T1000 (cell line): ENCODE measurements at regions not wholly inside any gene's neighbourhood (a gene's known extent, or its start where the extent isn't known, plus 50 kb on each side); places are given as distances from the start of the nearest gene placed in this dataset.
A peak's percentile ranks its signal among the peaks of the same experiment; 100 is the strongest.
"Not testable (repeated sequence)": the region's sequence is repeated elsewhere in the genome, so short reads cannot be mapped to it uniquely, and the experiment has no call there.

Source experiments
- DNase-seq: peaks from one replicate; lab custom pipeline; 2025; ENCODE audit warnings: mixed read lengths; lab: John Stamatoyannopoulos, UW

DNA sequence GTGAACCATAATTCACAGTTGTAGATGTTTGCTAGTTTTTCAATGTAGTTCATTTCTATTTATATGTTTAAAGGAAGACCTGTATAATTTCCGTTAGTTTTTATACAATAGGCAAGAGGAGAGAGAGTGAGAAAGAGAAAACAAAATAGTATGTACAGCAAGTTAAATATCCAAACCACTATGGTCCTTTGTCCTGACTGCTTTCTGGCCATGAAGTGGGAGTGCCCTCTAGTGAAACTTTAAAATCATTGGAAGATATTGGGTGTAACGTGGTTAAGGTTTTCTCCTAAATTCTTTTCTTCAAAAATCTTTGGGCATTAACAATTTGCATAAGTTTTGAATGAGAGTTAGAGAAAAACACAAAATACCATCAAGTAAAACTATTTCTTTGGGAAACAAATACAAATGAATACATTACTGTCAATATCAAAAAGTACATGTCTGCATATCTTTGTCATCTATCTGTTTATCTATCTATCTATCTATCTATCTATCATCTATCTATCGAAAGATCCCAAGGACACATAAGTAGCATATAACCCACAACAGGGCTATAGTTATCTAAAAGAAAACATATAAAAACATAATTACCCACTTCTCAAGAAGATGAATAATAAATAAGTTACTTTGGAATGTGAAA, 534.6 kb upstream of the ATP11B start:
- no peak for DNase-seq

DNA sequence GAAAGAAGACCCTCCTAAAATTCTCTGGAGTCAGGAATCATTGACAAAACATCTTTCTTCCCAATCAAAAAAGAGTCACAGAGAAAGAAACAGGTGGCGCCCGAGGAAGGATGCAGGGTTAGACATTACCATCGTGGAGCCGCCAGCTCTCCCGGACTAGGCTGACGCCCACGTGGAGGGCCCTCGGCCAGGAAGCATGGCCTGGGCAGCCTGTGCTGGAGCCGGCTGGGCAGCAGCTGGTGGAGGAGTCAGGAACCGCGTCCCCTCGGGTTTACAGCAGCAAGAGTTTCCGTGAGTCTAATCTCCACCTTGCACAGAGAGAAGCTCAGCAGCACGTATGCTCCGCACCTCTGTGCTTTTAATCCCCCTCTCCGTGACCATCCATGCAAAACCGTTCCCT, 533.7 kb upstream of the ATP11B start:
- no peak for DNase-seq

DNA sequence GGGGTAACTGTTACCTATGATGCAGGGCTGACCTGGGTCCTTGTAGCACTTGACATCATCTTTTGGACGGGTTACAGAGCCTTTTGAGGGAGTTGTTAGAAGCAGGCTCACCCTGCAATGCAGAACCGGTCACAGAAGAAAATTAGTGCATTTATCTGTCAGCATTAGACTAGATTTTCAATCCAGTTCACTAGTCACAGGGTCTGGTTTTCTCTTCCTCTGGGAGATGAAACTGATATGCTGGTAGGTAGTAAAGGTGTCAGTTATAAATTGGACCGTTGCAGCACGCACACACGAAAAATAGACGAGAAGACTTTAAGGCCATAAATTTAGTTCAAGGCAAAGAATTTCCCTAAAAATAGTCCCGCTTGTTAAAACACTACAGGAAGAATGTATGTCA, 532.3 kb upstream of the ATP11B start:
- no peak for DNase-seq

DNA sequence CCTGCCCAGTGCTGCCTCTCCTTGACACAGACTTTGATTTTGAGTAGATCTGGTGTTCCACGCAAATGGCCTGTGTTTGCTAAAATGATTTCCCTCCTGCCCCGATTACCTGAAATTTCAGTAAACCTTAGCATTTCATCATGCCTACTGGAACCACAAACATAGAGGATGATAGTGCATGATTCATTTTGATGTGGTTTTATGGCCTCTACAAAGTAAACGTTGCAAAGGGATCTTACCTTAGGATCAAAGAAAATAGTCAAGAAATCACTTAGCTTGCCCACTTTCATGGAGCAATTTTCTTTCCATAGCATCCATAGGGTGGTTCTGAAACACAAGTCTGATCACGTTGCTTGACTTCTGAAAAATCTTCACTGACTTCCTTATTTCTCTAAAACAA, 524.6 kb upstream of the ATP11B start:
- no peak for DNase-seq

DNA sequence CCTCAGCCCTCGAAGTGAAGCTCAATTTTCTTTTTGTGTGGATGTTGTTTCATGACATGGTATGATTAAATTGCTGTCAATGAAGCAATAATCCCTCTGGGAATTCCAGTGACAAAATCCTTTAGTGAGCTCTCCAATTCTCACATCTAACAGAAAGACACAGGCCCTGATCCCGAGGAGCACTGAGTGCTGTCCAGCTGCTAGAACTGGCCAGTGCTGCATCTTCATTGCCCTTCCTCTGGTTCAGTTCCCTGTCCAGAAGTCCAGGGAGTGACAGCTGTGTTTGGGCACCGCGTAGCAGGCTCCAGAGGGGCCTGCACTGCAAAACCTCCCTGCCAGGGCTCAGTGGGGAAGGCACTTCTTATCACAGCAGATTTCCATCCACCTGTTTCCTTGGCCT, 516.8 kb upstream of the ATP11B start:
- DNase-seq: no peak

DNA sequence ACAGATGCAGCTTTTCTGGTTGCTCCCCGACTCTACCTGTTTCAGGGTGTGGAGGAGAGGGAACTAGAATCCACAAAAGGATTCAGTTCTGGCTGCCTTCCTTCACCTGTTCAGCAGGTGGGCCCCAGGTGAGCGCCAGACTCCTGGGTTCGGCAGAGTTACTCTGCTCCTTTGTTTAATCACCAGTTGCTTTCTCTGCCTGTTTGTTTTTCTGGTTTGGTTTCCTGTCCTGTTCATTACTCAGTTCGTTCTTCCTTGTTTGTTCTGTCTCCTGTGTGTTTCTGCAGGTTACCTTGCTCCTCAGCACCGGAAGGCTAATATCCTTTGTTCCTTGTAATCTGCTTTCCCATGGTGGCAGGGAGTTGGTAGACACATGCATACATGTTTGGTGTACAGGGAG, 508.5 kb upstream of the ATP11B start:
- no peak for DNase-seq

DNA sequence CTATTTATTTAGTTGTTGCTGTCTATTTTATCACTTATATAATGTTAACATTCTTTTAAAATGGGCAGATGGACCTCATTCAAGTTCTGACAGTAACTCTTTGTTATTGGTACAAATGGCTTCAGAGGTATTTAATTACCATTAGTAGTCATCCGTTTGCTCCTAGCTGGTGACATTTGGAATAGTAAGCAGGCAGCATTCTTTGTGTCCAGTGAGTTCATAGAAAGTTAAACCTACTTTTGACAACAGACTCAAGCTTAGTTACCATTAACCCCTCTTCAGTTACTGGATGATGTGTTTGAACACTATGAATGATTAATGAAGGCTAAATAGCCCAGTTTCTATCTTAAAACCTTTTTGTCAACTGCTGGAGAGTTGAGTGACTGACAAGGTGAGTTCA, 500.7 kb upstream of the ATP11B start:
- DNase-seq: no peak

DNA sequence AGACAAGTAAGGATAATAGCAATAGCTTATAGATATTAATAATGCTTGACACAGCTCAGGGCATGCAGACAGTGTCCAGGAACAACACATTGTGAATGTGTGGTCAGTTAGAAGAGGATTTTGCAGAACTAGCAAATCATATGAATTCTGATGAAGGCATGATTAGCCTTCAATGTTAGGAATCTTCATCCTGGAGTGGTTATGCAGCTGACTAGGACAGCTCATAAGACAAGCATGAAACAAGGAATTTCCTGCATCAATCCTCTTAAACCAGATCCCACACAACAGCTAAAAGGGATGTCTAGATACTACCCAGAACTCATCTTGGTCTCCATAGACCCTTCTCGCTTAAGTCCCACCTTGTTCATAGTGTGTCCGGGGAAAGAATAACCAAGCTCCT, 499.0 kb upstream of the ATP11B start:
- DNase-seq: no peak

DNA sequence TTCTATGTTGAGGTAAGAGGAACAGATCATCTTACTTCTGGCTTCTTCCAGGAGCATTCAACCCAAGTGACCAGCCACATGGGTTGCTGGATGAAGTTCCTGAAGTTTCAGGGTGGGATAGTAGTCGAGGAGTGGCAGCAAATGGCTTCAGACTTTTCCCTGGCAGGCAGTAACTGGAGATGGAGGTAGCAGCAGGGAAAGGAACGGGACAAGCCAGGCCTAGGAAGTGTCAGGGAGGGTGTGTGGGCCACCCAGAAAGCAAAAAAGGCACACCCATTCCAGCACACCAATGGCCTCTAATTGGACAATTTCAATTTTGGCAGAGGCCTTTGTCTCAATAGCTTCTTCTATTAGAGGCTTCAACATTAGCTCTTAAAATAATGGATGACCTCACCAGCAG, 498.6 kb upstream of the ATP11B start:
- no peak for DNase-seq

DNA sequence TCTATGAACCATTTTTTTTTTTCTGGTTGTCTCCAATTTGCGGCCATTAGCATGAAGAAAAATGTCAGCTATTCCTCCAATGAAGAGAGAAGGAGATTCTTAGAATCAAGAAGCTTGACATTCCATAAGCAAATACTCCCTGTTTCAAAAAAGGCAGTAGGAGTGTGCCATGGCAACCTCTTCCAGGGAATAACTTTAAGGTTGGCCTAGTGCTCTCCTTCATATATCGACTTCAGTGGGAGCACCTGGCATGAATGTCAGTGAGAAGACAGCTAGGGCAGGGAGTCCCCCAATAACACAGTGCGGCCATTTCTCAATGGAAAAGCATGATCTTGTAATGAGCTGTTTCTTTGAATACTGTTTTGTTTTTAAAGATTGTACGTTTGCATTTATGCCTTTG, 493.0 kb upstream of the ATP11B start:
- DNase-seq: no peak

DNA sequence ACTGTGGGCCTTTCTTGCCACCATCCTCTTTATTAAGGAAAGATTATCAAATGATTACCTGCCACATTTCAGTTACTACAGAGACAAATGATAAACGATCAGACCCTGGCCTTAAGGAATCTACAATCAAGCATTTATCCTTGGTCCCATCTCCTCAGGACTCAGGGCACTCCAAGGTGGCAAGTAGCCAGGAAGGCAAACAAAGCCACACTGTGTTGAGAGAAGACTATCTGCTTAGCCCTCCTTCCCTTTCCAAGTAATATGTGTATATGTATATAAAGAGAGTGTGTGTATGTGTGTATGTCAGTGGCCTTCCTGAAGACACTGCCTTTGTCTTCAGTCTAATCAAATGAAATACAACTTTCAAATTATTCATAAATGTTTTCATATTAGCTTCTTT, 490.1 kb upstream of the ATP11B start:
- no peak for DNase-seq

DNA sequence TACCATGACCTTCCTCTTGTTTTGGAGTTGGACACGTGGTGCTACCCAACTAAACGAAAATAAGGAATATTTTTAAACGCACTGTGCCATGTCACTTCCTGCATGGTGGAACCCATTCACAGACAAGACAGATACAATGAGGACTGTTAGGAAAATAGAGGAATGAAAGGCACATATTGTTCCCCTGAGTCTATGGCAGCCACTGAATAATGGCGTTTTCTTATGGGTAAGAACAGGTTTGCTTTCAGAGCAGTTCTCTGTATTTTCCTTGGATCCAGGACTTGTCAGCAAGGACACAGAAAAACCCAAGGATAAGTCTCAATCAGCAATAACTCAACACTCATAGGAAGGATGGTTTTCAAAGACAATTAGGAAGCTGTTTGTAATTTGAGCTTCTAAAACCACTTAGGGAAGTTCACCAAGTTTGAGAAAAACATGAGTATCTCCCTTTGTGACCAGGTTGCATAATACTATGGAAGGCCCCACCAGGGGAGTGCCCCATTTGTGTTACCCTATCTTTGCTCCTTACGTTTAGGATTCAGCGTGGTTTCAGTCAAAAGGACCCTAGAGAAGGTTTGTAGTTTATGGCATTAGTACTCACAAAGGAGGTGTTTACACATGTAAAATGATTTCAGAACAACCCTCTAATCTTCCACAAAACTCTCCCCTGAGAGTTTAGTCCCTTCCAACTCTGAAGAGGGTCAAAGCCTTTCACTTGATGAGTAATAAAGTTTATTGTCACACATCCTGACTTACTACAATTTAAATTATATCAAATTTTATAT, 487.2 kb upstream of the ATP11B start:
- no peak for DNase-seq

DNA sequence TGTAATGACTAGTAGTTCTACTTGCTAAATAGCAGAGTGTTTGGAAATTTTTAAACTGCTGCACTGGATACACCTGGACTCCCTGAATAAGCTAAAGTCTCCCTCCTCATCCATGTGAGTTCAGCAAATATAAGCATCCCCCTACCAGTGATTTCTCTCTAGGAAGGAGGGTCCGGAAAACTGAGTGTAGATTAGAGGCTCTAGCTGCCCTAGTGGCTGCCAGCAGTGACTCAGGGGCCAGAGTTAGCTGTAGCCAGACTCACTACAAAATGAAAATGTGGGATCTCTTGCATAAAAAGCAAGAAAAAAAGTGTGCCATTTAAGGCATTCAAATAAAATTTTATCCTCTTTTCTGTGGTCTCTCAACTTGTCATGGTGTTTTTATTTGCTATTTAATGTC, 485.0 kb upstream of the ATP11B start:
- no peak for DNase-seq

DNA sequence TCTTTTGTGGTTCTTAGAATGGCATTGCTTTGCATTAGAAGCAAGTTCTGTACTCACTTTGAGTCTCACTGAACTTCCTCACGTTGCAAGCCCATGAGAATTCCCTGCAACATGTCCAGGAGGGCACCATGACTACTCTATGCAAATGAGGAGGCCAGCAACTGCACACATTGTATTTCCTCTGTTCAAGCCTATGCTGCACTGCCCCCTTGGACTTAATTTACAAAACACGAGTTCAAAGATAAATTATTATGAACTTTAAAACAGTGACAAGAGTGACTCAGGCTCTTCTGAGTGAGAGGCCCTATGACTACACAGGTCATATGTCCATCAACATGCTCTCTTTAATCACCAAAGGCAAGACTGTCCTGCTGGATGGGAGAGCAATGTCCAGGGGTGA, 484.2 kb upstream of the ATP11B start:
- no peak for DNase-seq

DNA sequence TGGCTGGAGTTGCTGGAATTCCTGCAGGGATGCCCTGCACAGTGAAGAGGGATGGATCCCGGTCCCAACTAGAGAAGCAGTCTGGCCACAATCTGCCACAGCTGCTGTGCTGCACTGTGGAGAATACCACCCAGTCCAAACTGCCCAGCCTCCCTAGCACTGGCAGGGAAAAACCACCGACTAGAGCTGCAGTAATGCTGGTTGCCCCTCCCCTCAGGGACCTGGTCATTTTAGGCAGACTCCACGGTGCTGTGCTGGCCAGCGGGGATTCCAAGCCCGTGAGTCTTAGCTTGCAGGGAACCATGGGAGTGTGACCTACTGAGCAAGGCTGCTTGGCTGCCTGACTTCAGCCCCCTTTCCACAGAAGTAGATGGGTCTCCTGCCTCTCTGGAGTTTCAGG, 478.0 kb upstream of the ATP11B start:
- no peak for DNase-seq

DNA sequence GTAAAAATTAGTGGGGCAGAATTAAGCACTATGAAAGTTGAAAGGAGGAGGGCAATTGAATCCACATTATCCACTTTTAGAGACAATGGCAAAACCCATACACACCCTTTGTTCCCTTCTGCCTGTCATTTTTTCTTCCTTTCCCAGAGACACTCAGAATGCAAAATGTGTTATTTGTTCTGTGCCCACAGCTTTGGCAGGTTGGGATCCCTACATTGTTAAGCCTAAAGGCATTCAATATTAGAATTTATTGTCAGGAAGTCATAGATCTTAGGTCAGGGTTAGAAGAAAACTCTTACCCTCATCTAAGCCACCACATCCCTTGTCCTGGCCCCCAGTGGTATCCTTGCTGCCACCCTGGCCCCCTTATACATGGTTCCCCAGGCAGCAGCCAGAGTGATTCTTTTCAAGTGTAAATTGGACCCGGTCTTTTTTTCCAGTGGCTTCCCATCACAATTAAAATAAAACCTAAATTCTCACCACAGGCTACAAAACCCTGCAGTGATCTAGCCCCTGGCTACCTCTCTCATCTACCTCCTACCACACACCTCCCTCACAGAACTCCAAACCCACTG, 470.1 kb upstream of the ATP11B start:
- DNase-seq: no peak

DNA sequence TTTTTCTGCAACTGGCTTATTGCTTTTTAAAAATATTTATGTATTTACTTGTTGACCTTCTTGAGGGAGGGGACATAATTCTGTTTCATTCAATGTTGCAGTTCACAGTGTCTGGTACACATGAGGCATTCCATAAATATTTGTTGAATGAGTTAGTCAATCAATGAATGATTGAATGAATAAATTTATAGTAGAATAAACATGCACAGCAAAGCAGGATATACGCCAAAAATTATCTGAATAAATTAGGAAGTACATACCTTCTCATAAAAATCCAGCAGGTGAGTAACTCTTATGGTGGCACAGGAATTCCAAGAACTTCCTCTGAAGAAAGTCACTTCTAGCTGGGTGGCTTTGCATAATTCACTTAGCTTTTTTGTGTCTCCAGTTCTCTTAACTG, 469.4 kb upstream of the ATP11B start:
- no peak for DNase-seq

DNA sequence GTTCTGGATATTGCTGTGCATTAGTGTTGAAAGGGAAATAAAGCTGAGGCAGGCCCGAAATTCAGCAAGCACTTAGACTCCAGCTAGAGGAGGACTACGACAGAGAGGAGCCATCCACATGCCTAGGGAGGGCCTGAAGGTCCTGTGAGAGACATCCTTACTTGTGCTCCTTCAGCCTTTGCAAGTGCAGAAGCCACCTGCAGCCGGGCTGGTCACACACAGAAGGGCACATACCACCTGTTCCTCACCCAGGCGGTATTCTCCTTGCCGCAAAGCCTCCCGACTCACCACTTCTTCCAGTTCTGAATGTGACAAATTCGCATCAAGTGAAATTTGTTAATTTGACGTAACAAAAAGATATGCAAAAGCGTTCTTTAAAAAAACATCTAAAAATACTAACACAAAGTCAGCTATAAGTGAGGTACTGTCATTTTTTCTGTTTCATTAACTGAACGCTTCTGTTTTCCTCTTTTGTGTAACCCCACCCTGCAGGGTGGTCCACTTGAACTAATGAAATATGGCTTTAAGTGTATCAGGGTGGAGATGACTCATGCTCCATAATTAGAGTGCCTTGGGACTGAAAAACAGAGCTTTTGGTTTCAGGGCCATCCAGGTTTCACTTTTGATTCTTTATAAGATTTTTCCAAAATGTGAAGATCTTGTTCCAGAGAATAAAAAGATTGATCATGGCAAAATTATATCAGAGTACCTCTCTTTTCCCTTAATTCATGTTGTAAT, 467.9 kb upstream of the ATP11B start:
- DNase-seq: no peak

DNA sequence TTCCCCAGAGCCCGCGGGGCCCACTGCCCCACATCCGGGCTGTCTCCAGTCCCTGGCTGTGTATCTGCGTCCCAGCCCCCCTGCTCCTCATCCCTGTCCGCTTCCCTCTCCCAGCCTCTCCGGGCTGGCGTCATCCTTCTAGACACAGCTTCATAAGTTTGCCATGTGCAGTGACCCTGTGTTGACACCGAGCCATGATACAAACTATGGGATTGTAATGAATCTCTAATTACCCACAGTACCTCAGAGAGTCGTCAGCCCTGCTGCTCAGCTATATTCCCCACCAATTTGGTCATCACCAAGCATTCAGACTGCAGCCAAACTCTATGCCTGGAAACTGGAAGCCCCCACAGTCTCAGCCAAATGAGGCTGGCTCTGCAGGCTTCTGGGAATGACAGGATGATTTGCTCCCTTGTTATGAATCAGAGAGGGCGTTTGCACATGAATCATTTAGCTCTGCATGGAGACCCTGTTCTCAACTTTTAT, 466.1 kb upstream of the ATP11B start:
- DNase-seq: peak; percentile 37

DNA sequence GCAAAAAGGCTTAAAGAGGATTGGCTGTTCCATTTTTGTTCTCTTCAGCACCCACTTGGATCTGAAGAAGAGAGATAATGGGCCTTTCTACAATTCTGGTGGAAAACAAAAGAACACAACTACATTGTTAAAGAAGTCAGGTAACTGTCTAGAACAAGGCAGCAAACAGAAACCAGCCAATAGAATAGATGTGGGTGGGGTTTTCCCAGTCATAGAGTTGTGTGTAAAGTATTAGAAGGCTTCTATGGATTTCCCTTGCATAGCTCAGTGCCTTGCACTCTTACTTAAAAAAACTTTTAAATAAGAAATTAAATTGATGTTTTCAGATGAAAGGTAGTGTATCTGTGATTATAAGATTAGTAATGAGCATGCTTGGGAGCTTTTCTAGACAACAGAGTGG, 462.7 kb upstream of the ATP11B start:
- DNase-seq: no peak

DNA sequence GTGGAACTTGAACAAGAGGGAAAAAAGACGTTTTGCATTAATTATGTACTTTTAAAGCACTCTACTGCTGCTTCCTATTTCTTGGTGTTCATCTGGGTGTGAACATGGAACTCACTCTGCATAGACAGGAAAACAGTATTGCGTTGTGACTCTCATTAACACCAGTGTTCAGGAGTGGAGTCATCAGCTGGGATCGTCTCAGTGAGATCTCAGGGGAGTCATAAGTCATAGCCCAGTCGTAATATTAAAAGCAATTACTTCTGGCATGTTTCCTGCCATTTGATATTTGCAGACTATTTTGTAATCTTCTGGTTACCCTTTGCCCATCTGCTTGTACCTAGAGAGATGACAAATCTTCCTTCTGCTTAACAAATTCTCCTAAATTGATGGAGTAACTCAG, 462.0 kb upstream of the ATP11B start:
- no peak for DNase-seq

DNA sequence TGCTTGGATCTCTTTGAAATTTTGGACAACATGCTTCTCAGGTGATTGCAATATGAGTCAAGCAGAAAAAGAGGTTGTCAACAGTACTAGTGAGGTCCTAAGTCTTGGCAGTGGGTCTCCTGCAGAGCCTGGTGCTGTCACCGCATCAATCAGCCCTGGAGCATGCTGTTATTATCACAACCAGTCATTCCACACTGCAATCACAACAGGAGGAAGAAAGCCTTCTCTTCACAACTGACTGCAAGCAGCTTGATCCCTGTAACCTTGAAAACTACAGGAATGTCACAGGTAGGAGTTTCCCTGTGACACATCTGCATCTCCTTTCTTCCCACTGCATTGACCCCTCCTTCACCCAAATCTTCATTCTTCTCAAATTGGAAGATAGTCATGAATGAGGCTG, 451.1 kb upstream of the ATP11B start:
- no peak for DNase-seq

DNA sequence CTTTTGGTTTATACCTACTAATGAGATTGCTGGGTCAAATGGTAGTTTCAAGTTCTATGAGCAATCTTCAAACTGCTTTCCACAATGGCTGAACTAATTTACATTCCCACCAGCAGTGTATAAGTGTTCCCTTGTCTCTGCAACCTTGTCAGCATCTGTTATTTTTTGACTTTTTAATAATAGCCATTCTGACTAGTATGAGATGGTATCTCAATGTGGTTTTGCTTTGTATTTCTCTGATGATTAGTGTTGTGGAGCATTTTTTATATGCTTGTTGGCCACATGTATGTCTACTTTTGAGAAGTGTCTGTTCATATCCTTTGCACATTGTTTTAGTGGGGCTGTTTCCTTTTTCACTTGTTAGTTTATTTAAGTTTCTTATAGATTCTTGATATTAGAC, 449.3 kb upstream of the ATP11B start:
- DNase-seq: not testable (repeated sequence)
